HL-60 (cell line): ENCODE measurements at regions not wholly inside any gene's neighbourhood (a gene's known extent, or its start where the extent isn't known, plus 50 kb on each side); places are given as distances from the start of the nearest gene placed in this dataset.
"Not testable (repeated sequence)": the region's sequence is repeated elsewhere in the genome, so short reads cannot be mapped to it uniquely, and the experiment has no call there.

Source experiments
- DNase-seq, 2 experiments: peaks; one replicate each; pipeline ENCODE4 v3.0.0-alpha.2; 2010 to 2020; ENCODE audit warnings: low read depth in 1 of 2, low spot score in 1 of 2
- H3K27ac ChIP-seq: fragments of 250-450 bp; sonication (Bioruptor Pico); replicated peaks from 2 replicates; pipeline ENCODE4 v1.5.1; 2020; ENCODE audit warnings: mild to moderate bottlenecking, moderate library complexity
- H3K27me3 ChIP-seq: fragments of 250-450 bp; sonication (Bioruptor Pico); 2 replicates; pipeline ENCODE4 v1.5.1; 2021; ENCODE audit warnings: mild to moderate bottlenecking, moderate library complexity; ENCODE audit not compliant: insufficient read depth, poor library complexity, severe bottlenecking
- H3K4me3 ChIP-seq: replicated peaks from 2 replicates; pipeline ENCODE4 v1.5.1; 2011; ENCODE audit warnings: mild to moderate bottlenecking, control low read depth, low read length; ENCODE audit not compliant: insufficient read depth
- CTCF ChIP-seq: IDR thresholded peaks from one replicate; pipeline ENCODE4 v1.5.1; 2011; ENCODE audit warnings: low read length, control low read depth, inconsistent platforms; ENCODE audit not compliant: insufficient read depth
- GABPA ChIP-seq: IDR thresholded peaks from 2 replicates; pipeline ENCODE4 v1.6.1; 2012; ENCODE audit warnings: low read depth
- POLR2AphosphoS5 ChIP-seq: IDR thresholded peaks from 2 replicates; pipeline ENCODE4 v1.6.1; 2012; ENCODE audit warnings: low read depth
- REST ChIP-seq: IDR thresholded peaks from 2 replicates; pipeline ENCODE4 v1.6.1; 2012; ENCODE audit warnings: low read depth; ENCODE audit not compliant: insufficient replicate concordance
- SPI1 ChIP-seq: IDR thresholded peaks from 2 replicates; pipeline ENCODE4 v1.6.1; 2012; ENCODE audit warnings: low read depth, mild to moderate bottlenecking, borderline replicate concordance

GRCh38 chr10:65419629-65420028, 1506.2 kb upstream of the LRRTM3 start:
- H3K27ac ChIP-seq, result no peak overlapping the region
- H3K27me3 ChIP-seq, result no peaks in the 10 kb centered on the region
- H3K4me3 ChIP-seq, result no peak overlapping the region
- TF ChIP-seq REST (no peak), CTCF (no peak)
- no peak for DNase-seq

GRCh38 chr10:65423043-65423442, 1502.8 kb upstream of the LRRTM3 start:
- DNase-seq, result no peak
- Histone ChIP-seq H3K27me3 (no peaks in the 10 kb centered on the region), H3K27ac (no peak overlapping the region), H3K4me3 (no peak overlapping the region)
- TF ChIP-seq REST (no peak), CTCF (no peak), SPI1 (no peak), POLR2AphosphoS5 (no peak), GABPA (no peak)

GRCh38 chr10:65429381-65429780, 1496.5 kb upstream of the LRRTM3 start:
- not testable (repeated sequence) for H3K27me3 ChIP-seq, H3K4me3 ChIP-seq, H3K27ac ChIP-seq, DNase-seq

- TF ChIP-seq POLR2AphosphoS5, result no peak
- no peak for TF ChIP-seq SPI1
- no peak for TF ChIP-seq REST
- no peak for DNase-seq
- Histone ChIP-seq H3K27ac (no peak overlapping the region), H3K4me3 (no peak overlapping the region), H3K27me3 (no peaks in the 10 kb centered on the region)
These were observed 1494.9 kb upstream of the LRRTM3 start for GRCh38 chr10:65430979-65431378.
